ENCODE measurements at regions not wholly inside any gene's neighbourhood (a gene's known extent, or its start where the extent isn't known, plus 50 kb on each side); places are given as distances from the start of the nearest gene placed in this dataset.

DNA sequence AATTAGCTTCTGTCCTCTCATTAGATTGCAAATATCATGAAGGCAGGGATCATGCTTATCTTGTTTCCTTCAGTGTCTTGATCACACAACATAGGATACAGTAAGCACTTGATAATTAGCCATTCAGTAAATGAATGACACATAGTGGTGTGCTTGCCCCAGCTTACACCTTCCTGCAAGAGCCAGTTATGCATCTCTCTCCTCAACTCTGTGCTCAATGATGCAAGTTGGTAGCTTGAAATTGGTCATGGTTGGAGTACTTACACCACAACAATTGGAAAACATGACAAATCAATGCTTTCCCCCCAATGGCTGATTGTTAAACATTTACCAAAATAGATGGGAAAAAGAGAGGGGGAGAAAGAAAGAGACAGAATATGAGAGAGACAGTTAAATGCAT, 129.2 kb downstream of the NUF2 start:
- H3K27me3 ChIP-seq (ENCODE audit: insufficient read depth, poor library complexity, severe bottlenecking), result no peaks in the 10 kb centered on the region
- no peak overlapping the region for H3K27ac ChIP-seq (replicated peaks)
- TF ChIP-seq CTCF (IDR thresholded peaks at IDR 0.05; ENCODE audit: insufficient read depth, low read length) (no peak), GABPA (IDR thresholded peaks at IDR 0.05; ENCODE audit: low read depth) (no peak), SPI1 (IDR thresholded peaks at IDR 0.05; ENCODE audit: borderline replicate concordance, low read depth) (no peak), POLR2AphosphoS5 (IDR thresholded peaks at IDR 0.05; ENCODE audit: low read depth) (no peak)
- TF ChIP-seq, protein P1, sequence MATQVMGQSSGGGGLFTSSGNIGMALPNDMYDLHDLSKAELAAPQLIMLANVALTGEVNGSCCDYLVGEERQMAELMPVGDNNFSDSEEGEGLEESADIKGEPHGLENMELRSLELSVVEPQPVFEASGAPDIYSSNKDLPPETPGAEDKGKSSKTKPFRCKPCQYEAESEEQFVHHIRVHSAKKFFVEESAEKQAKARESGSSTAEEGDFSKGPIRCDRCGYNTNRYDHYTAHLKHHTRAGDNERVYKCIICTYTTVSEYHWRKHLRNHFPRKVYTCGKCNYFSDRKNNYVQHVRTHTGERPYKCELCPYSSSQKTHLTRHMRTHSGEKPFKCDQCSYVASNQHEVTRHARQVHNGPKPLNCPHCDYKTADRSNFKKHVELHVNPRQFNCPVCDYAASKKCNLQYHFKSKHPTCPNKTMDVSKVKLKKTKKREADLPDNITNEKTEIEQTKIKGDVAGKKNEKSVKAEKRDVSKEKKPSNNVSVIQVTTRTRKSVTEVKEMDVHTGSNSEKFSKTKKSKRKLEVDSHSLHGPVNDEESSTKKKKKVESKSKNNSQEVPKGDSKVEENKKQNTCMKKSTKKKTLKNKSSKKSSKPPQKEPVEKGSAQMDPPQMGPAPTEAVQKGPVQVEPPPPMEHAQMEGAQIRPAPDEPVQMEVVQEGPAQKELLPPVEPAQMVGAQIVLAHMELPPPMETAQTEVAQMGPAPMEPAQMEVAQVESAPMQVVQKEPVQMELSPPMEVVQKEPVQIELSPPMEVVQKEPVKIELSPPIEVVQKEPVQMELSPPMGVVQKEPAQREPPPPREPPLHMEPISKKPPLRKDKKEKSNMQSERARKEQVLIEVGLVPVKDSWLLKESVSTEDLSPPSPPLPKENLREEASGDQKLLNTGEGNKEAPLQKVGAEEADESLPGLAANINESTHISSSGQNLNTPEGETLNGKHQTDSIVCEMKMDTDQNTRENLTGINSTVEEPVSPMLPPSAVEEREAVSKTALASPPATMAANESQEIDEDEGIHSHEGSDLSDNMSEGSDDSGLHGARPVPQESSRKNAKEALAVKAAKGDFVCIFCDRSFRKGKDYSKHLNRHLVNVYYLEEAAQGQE (IDR thresholded peaks at IDR 0.05; ENCODE audit: insufficient replicate concordance, low read depth), result no peak
- DNase-seq (ENCODE audit: low read depth in 1 of 2, low spot score in 1 of 2), result no peak
- no peak overlapping the region for H3K4me3 ChIP-seq (replicated peaks; ENCODE audit: insufficient read depth, low read length)

- TF ChIP-seq, protein P1 (IDR thresholded peaks at IDR 0.05; ENCODE audit: insufficient replicate concordance, low read depth), result no peak
- TF ChIP-seq SPI1 (IDR thresholded peaks at IDR 0.05; ENCODE audit: borderline replicate concordance, low read depth) (no peak), POLR2AphosphoS5 (IDR thresholded peaks at IDR 0.05; ENCODE audit: low read depth) (no peak), GABPA (IDR thresholded peaks at IDR 0.05; ENCODE audit: low read depth) (no peak), CTCF (IDR thresholded peaks at IDR 0.05; ENCODE audit: insufficient read depth, low read length) (no peak)
- Histone ChIP-seq H3K4me3 (replicated peaks; ENCODE audit: insufficient read depth, low read length) (no peak overlapping the region), H3K27me3 (ENCODE audit: insufficient read depth, poor library complexity, severe bottlenecking) (no peaks in the 10 kb centered on the region), H3K27ac (replicated peaks) (no peak overlapping the region)
- no peak for DNase-seq (ENCODE audit: low read depth in 1 of 2, low spot score in 1 of 2)
Observed at GRCh38 chr1:163459539-163459938, 137.8 kb downstream of the NUF2 start.

- Histone ChIP-seq H3K27me3 (ENCODE audit: insufficient read depth, poor library complexity, severe bottlenecking) (no peaks in the 10 kb centered on the region), H3K4me3 (replicated peaks; ENCODE audit: insufficient read depth, low read length) (no peak overlapping the region), H3K27ac (replicated peaks) (no peak overlapping the region)
- TF ChIP-seq POLR2AphosphoS5 (IDR thresholded peaks at IDR 0.05; ENCODE audit: low read depth) (no peak), CTCF (IDR thresholded peaks at IDR 0.05; ENCODE audit: insufficient read depth, low read length) (no peak), SPI1 (IDR thresholded peaks at IDR 0.05; ENCODE audit: borderline replicate concordance, low read depth) (no peak), GABPA (IDR thresholded peaks at IDR 0.05; ENCODE audit: low read depth) (no peak)
- TF ChIP-seq, protein P1 (IDR thresholded peaks at IDR 0.05; ENCODE audit: insufficient replicate concordance, low read depth), result no peak
- DNase-seq (ENCODE audit: low read depth in 1 of 2, low spot score in 1 of 2), result no peak
Observed at GRCh38 chr1:163467289-163467688, 145.5 kb downstream of the NUF2 start.

Data from HL-60 (cell line).